ENCODE measurements at regions not wholly inside any gene's neighbourhood (a gene's known extent, or its start where the extent isn't known, plus 50 kb on each side); places are given as distances from the start of the nearest gene placed in this dataset.
"Not testable (repeated sequence)": the region's sequence is repeated elsewhere in the genome, so short reads cannot be mapped to it uniquely, and the experiment has no call there.

GRCh38 chr13:68749796-68750195, 1357.8 kb upstream of the ATXN8OS start:
- no peak for DNase-seq

- no peak for DNase-seq
Observed at GRCh38 chr13:68748038-68748437, 1359.6 kb upstream of the ATXN8OS start.

DNA sequence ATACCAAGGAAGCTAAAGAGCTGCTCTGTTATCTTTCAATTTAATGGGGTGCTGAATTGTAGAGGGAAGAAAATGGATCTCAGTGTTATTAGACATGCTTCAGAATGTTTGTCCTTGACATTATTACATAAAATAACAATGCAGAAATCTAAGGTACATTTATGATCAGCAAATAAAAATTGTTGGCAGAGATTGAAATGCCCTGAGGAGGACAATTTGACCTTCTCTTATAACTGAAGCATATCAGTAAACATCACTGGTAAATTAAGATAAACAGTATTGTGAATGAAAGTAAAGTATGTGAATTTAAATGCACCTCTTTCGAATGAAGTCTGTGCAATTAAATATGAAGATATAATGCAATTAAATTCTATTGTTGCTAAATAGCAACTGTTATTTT, 1362.1 kb upstream of the ATXN8OS start:
- no peak for DNase-seq

DNA sequence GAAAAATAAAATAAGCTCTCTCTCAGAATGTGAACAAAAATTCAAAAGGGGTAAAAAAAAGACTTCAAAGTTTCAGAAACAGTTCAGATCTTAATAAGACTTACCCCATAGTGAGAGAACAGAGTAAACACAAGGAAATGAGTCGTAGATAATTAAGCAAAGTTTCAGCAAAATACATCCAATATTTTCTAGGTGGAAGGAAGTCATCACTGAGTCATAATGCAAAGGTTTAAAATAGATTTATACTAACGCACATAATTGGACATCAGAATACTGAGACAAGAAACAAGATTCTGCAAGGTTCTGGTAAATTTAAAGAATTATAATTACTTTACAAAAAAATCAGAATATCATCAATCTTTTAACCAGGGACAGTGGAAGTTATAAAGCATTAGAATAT, 1370.7 kb upstream of the ATXN8OS start:
- no peak for DNase-seq

- no peak for DNase-seq
Observed at GRCh38 chr13:68727798-68728197, 1379.8 kb upstream of the ATXN8OS start.

GRCh38 chr13:68727165-68727564, 1380.5 kb upstream of the ATXN8OS start:
- no peak for DNase-seq

- no peak for DNase-seq
Observed at GRCh38 chr13:68719815-68720214, 1387.8 kb upstream of the ATXN8OS start.

GRCh38 chr13:68715651-68716050, 1392.0 kb upstream of the ATXN8OS start:
- no peak for DNase-seq

GRCh38 chr13:68714292-68714691, 1393.3 kb upstream of the ATXN8OS start:
- no peak for DNase-seq

GRCh38 chr13:68713394-68713793, 1394.2 kb upstream of the ATXN8OS start:
- no peak for DNase-seq

DNA sequence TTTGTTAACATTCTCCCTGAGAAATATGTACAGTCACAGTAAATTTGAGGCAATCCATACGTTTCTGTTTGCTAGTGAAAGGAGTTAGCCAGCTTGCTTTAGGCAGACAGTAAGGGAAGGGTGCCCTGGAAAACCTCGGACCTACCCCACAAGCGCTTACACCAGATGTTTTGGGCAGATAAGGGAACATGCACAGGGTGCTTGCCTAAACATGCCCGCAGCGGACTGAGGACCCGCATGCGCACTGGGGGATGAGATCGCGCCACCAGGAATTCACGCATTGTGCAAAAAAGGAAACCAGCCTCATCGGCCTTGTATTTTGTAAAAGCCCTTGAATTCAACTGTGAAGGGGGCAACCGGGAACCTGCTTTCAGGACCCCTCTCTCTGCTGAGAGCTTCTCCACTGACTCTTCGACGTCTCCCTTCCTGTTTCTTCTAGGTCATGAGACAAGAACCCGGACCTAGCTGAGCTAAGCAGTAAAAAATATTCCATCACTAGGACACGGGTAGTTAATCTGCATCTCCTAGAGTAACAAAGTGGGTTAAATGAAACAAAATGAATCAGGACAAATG, 1399.2 kb upstream of the ATXN8OS start:
- DNase-seq, result no peak

GRCh38 chr13:68706044-68706443, 1401.6 kb upstream of the ATXN8OS start:
- DNase-seq, result not testable (repeated sequence)

- DNase-seq, result no peak
Observed at GRCh38 chr13:68697551-68697950, 1410.1 kb upstream of the ATXN8OS start.

DNA sequence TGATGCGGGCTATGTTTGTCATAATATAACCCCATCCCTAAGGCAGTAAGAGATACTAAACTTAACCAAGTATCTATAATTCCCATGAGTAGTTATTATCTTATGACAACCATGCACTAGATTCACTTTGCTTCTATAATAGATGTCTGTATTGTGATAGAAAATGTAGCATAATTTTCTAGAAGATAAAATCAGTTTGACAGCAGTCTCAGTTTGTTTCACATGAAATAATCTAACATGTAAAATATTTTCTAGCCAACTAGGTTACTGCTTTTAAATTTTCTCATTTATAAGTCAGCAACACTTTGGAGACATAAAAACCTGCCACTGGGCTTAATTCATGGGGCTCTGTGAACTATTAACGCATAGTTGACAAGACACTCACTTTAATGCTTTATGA, 1410.7 kb upstream of the ATXN8OS start:
- no peak for DNase-seq

DNA sequence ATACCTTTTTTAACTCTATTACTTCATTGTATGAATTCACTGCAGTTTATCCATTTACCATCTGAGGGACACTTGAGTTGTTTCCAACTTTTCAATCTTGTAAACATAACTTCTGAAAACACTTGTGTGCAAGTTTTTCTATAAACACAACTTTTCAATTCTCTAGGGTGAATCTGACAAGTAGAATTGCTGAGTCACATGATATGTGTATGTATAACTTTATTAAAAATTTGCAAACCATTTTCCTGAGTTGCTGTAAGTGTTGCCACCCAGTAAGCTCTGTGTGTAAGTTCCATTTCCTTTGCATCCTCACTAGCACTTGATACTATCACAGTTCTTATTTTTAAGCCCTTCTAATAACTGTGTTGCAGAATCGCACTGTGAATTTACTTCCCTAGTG, 1415.6 kb upstream of the ATXN8OS start:
- DNase-seq, result no peak

GRCh38 chr13:68690567-68690966, 1417.1 kb upstream of the ATXN8OS start:
- DNase-seq, result no peak

DNA sequence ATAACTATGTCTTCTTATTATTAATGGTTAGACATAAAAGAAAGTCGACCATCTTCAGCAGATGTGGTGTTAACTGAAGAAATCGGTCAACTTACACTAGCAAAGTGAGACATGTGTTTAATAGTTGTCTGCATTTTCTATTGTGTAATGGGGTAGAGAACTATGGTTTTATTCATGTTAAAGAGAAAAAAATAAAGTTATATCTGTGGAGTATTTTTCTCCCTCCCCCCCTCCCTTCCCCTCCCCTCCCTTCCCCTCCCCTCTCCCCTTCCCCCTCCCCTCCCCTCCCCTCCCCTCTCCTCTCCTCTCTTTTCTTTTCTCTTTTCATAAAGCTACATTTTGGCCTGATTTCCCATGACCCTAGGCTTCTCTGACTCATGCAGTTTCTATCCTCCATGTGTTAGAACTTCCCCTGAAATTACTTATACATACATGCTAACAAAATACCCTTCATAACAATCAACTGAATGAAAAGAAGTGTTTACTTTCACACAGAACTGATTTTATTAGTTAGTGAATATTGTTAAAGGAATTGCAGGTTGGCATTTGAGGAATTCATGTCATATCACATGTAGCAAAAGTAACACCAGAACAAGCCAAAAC, 1431.0 kb upstream of the ATXN8OS start:
- no peak for DNase-seq

GRCh38 chr13:68675209-68675608, 1432.4 kb upstream of the ATXN8OS start:
- no peak for DNase-seq

DNA sequence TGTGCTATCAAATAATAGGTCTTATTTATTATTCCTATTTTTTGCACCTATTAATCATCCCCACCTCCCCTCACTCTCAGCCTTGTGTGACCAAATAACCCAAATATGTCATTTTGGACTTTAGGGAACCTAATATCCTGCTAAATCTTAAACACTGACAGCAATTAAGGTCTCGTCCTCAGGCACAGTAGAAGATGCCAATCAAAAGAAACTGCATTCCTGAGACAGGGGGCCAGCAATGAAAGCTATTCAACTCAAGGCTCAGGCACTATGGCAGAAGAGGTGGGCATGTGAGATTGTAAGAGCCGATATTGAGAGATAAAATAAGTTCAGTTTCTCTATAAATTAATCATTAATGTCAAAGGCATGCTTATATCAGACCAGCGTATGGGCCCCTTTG, 1437.7 kb upstream of the PCDH9 start:
- no peak for DNase-seq

DNA sequence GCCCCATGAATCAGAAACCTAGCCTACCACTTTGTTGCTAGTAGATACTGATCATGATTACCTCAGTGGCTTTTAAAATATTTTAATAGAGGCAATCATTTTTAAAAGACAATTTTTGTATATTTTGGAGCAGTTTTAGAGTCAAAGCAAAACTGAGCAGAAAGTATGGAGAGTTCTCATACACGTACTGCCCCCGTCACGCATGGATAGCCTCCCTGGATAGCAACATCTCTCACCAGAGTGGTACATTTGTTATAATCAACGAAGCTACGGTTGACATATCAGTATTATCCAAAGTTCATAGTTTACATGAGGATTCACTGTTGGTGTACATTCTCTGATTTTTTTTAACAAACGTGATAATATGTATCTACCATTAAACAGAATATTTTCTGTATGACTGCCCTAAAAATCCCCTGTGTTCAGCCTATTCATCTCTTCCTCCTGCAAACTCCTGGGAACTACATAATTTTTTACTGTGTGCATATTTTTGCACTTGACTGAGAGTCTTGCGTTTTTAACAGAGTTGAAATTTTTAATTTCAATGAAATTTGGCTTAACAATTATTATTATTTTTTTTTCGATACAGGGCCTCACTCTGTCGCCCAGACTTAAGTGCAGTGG, 1436.8 kb upstream of the PCDH9 start:
- no peak for DNase-seq

- no peak for DNase-seq
Observed at GRCh38 chr13:68645814-68646213, 1415.7 kb upstream of the PCDH9 start.

DNA sequence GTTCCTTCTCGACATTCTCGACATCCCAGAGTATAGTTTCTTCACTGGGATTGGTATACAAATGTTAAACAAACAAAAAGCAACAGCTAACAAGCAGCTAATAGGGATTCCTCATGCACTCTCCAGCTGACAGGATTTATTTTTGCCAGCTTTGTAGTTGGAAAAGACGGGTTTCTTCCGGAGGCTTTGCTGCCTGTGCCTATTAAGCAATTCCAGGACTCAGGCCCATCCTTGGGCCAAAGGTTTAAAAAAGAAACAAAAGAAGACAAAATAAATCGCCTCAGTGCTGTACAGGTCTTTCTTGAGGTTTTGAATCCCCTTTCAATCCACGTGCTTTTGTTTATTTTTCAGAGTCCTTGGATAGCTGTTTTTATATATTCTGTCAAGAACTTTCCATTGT, 1414.5 kb upstream of the PCDH9 start:
- DNase-seq, result no peak

GRCh38 chr13:68636784-68637183, 1406.6 kb upstream of the PCDH9 start:
- no peak for DNase-seq

DNA sequence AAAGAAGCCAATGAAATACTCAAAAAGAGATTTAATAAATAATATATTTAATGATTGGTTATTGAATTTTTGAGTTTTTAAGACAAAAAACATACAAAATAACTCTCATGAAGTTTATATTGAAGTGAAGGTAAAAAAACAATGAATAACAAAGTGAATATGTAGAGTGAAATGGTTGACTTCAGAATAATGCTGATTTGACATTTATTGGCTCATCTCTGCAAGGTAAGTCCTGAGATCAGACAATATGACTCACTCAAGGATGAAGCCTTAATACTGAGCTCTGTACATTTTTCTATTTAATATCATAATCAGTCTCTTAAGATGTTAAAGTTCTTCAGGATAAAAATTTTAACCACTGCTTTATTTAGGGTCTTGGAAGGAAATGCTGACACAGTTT, 1398.9 kb upstream of the PCDH9 start:
- no peak for DNase-seq

DNA sequence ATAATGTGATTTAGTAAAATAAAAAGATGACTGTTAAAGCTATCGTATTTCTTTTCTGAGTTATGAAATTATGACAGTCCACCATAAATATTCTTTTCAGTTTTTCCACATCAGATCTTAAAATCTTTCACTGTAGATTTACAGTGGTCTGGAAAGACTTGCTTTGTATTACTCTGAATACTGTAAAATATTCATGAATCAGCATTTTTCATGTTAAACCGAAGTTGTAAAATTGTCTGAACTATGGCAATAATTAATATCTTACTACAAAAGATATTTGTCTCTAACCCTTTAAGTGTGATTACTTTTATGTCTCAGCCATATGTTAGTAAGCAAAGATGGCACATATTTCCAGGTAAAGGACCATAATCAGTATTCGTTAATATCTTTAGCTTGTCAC, 1397.2 kb upstream of the PCDH9 start:
- no peak for DNase-seq

Measured in femur (tissue), 1 donor.